Esophagus squamous epithelium (tissue), 4 donors: ENCODE measurements at regions not wholly inside any gene's neighbourhood (a gene's known extent, or its start where the extent isn't known, plus 50 kb on each side); places are given as distances from the start of the nearest gene placed in this dataset.

Source experiments
- POLR2A ChIP-seq, 4 donors: fragments of 450-650 bp; IDR thresholded peaks; one replicate each; pipeline ENCODE4 v1.6.1; 2017; ENCODE audit warnings: antibody characterized with exemption in 4 of 4, mild to moderate bottlenecking in 4 of 4, moderate library complexity in 3 of 4
- TF ChIP-seq, protein P1 (sequence below), 6 experiments: fragments of 450-650 bp in 4 of 6; fragments of 200-600 bp in 2 of 6; sonication (generic) in 2 of 6; IDR thresholded peaks; one replicate each; pipeline ENCODE4 v1.5.1; 2016 to 2019; ENCODE audit warnings: antibody characterized with exemption in 6 of 6, mild to moderate bottlenecking in 4 of 6, moderate library complexity in 4 of 6

DNA sequence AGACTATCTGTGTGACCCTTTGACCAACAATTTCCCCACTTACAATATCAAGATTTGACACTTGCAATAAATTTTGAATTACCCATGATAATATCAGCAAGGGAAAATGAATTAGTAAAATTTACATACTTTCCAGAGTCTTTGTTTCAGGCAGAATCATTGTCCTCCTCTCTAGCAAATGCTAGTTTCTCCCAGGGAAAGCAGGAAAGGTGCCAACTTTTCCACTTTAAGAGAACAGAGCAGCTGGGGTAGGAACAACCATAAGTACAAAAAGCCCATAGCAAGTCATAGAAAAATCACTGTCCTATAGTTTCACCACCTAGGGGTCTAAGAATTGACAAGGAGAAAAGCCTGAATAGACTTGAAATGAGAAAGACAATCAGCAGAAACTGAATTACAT is 67.1 kb upstream of the GUCA2B start:
- TF ChIP-seq, protein P1, sequence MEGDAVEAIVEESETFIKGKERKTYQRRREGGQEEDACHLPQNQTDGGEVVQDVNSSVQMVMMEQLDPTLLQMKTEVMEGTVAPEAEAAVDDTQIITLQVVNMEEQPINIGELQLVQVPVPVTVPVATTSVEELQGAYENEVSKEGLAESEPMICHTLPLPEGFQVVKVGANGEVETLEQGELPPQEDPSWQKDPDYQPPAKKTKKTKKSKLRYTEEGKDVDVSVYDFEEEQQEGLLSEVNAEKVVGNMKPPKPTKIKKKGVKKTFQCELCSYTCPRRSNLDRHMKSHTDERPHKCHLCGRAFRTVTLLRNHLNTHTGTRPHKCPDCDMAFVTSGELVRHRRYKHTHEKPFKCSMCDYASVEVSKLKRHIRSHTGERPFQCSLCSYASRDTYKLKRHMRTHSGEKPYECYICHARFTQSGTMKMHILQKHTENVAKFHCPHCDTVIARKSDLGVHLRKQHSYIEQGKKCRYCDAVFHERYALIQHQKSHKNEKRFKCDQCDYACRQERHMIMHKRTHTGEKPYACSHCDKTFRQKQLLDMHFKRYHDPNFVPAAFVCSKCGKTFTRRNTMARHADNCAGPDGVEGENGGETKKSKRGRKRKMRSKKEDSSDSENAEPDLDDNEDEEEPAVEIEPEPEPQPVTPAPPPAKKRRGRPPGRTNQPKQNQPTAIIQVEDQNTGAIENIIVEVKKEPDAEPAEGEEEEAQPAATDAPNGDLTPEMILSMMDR (IDR thresholded peaks at IDR 0.05), result no peak
- no peak for TF ChIP-seq POLR2A (IDR thresholded peaks at IDR 0.05)
